ENCODE measurements at regions not wholly inside any gene's neighbourhood (a gene's known extent, or its start where the extent isn't known, plus 50 kb on each side); places are given as distances from the start of the nearest gene placed in this dataset.

DNA sequence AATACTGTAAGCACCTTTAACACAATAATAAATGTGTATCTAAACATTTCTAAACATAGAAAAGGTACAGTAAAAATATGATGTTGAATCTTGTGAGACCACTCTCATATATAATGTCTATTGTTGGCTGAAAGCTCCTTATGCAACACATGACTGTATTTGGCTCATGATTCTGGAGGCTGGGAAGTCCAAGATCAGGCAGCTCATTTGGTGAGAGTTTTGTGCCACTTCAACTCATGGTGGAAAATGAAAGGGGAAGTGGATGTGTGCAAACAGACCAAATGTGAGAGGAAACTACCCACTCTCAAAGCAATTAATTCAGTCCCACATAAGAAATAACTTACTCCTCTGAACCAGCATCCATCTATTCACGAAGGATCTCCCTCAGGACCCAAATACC is 257.7 kb upstream of the OPRM1 start:
- Histone ChIP-seq H3K27me3 (ENCODE audit: insufficient read depth, low read depth, low read length) (no peaks in the 10 kb centered on the region), H3K4me3 (ENCODE audit: low read length) (no peak overlapping the region), H3K9me2 (ENCODE audit: insufficient read depth, low read length) (no peaks in the 10 kb centered on the region), H3K9me3 (ENCODE audit: low read length) (no peaks in the 10 kb centered on the region), H2AFZ (ENCODE audit: low read depth, low read length) (no peak overlapping the region), H3K36me3 (ENCODE audit: insufficient read depth, low read length) (no peaks in the 10 kb centered on the region), H3K27ac (ENCODE audit: low read length) (no peak overlapping the region), H3F3A (ENCODE audit: insufficient read depth, low read length, poor library complexity, severe bottlenecking) (no peaks in the 10 kb centered on the region), H3K9ac (ENCODE audit: low read length) (no peak overlapping the region), H3K79me2 (replicated peaks; ENCODE audit: insufficient read depth, low read length) (no peaks in the 10 kb centered on the region), H3K4me2 (ENCODE audit: low read length) (no peak overlapping the region), H4K20me1 (ENCODE audit: insufficient read depth) (no peaks in the 10 kb centered on the region)
- TF ChIP-seq POLR2AphosphoS5 (IDR thresholded peaks at IDR 0.05): no peak
- TF ChIP-seq EZH2 (IDR thresholded peaks at IDR 0.05; ENCODE audit: borderline replicate concordance, insufficient read depth, low read length, poor library complexity, severe bottlenecking): no peak
- TF ChIP-seq, protein P1, sequence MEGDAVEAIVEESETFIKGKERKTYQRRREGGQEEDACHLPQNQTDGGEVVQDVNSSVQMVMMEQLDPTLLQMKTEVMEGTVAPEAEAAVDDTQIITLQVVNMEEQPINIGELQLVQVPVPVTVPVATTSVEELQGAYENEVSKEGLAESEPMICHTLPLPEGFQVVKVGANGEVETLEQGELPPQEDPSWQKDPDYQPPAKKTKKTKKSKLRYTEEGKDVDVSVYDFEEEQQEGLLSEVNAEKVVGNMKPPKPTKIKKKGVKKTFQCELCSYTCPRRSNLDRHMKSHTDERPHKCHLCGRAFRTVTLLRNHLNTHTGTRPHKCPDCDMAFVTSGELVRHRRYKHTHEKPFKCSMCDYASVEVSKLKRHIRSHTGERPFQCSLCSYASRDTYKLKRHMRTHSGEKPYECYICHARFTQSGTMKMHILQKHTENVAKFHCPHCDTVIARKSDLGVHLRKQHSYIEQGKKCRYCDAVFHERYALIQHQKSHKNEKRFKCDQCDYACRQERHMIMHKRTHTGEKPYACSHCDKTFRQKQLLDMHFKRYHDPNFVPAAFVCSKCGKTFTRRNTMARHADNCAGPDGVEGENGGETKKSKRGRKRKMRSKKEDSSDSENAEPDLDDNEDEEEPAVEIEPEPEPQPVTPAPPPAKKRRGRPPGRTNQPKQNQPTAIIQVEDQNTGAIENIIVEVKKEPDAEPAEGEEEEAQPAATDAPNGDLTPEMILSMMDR (IDR thresholded peaks at IDR 0.05; ENCODE audit: poor library complexity, severe bottlenecking): no peak
- no peak for TF ChIP-seq EP300 (conservative IDR thresholded peaks at IDR 0.05; ENCODE audit: poor library complexity, severe bottlenecking)
- no peak for TF ChIP-seq MXI1 (conservative IDR thresholded peaks at IDR 0.05; ENCODE audit: poor library complexity, severe bottlenecking)
- TF ChIP-seq TAF1 (IDR thresholded peaks at IDR 0.05; ENCODE audit: low read depth): no peak
- TF ChIP-seq SMC3 (conservative IDR thresholded peaks at IDR 0.05; ENCODE audit: poor library complexity): no peak
- TF ChIP-seq RAD21 (conservative IDR thresholded peaks at IDR 0.05): no peak
- TF ChIP-seq, protein P2, sequence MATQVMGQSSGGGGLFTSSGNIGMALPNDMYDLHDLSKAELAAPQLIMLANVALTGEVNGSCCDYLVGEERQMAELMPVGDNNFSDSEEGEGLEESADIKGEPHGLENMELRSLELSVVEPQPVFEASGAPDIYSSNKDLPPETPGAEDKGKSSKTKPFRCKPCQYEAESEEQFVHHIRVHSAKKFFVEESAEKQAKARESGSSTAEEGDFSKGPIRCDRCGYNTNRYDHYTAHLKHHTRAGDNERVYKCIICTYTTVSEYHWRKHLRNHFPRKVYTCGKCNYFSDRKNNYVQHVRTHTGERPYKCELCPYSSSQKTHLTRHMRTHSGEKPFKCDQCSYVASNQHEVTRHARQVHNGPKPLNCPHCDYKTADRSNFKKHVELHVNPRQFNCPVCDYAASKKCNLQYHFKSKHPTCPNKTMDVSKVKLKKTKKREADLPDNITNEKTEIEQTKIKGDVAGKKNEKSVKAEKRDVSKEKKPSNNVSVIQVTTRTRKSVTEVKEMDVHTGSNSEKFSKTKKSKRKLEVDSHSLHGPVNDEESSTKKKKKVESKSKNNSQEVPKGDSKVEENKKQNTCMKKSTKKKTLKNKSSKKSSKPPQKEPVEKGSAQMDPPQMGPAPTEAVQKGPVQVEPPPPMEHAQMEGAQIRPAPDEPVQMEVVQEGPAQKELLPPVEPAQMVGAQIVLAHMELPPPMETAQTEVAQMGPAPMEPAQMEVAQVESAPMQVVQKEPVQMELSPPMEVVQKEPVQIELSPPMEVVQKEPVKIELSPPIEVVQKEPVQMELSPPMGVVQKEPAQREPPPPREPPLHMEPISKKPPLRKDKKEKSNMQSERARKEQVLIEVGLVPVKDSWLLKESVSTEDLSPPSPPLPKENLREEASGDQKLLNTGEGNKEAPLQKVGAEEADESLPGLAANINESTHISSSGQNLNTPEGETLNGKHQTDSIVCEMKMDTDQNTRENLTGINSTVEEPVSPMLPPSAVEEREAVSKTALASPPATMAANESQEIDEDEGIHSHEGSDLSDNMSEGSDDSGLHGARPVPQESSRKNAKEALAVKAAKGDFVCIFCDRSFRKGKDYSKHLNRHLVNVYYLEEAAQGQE (IDR thresholded peaks at IDR 0.05; ENCODE audit: borderline replicate concordance): no peak

DNA sequence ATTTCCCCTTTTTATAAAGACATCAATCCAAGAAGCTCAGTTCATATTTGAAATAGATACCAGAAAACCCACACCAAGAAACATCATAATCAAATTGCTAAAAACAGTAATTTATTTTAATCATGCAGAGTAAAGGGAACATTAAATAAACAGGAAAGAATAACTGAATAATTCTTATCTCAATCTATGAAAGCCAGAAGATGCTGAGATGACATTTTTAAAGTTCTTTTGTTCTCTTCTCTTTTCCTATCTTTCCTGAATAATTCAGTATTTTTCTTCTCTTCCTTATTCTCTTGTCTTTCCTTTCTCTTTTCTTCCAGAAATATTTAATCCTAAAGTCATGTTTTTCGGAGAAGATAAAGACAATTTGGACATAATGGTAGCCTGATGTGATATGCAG is 259.0 kb upstream of the OPRM1 start:
- Histone ChIP-seq H3K27ac (ENCODE audit: low read length) (no peak overlapping the region), H3K79me2 (replicated peaks; ENCODE audit: insufficient read depth, low read length) (no peaks in the 10 kb centered on the region), H3K9ac (ENCODE audit: low read length) (no peak overlapping the region), H3K9me3 (ENCODE audit: low read length) (no peaks in the 10 kb centered on the region), H3K4me3 (ENCODE audit: low read length) (no peak overlapping the region), H3K27me3 (ENCODE audit: insufficient read depth, low read depth, low read length) (no peaks in the 10 kb centered on the region), H3K36me3 (ENCODE audit: insufficient read depth, low read length) (no peaks in the 10 kb centered on the region), H2AFZ (ENCODE audit: low read depth, low read length) (no peak overlapping the region), H3K9me2 (ENCODE audit: insufficient read depth, low read length) (no peaks in the 10 kb centered on the region), H4K20me1 (ENCODE audit: insufficient read depth) (no peaks in the 10 kb centered on the region), H3F3A (ENCODE audit: insufficient read depth, low read length, poor library complexity, severe bottlenecking) (no peaks in the 10 kb centered on the region), H3K4me2 (ENCODE audit: low read length) (no peak overlapping the region)
- TF ChIP-seq SMC3 (conservative IDR thresholded peaks at IDR 0.05; ENCODE audit: poor library complexity) (no peak), EZH2 (IDR thresholded peaks at IDR 0.05; ENCODE audit: borderline replicate concordance, insufficient read depth, low read length, poor library complexity, severe bottlenecking) (no peak), MXI1 (conservative IDR thresholded peaks at IDR 0.05; ENCODE audit: poor library complexity, severe bottlenecking) (no peak), RAD21 (conservative IDR thresholded peaks at IDR 0.05) (no peak), TAF1 (IDR thresholded peaks at IDR 0.05; ENCODE audit: low read depth) (no peak), EP300 (conservative IDR thresholded peaks at IDR 0.05; ENCODE audit: poor library complexity, severe bottlenecking) (no peak), POLR2AphosphoS5 (IDR thresholded peaks at IDR 0.05) (no peak)
- TF ChIP-seq, protein P2 (IDR thresholded peaks at IDR 0.05; ENCODE audit: borderline replicate concordance): no peak
- TF ChIP-seq, protein P1 (IDR thresholded peaks at IDR 0.05; ENCODE audit: poor library complexity, severe bottlenecking): no peak

All from neural cell (in vitro differentiated cells).